ENCODE measurements at regions not wholly inside any gene's neighbourhood (a gene's known extent, or its start where the extent isn't known, plus 50 kb on each side); places are given as distances from the start of the nearest gene placed in this dataset.

GRCh38 chr2:118738524-118739308 is 108.7 kb downstream of the EN1 start:
- DNase-seq (ENCODE audit: low read depth) = no peak

DNA sequence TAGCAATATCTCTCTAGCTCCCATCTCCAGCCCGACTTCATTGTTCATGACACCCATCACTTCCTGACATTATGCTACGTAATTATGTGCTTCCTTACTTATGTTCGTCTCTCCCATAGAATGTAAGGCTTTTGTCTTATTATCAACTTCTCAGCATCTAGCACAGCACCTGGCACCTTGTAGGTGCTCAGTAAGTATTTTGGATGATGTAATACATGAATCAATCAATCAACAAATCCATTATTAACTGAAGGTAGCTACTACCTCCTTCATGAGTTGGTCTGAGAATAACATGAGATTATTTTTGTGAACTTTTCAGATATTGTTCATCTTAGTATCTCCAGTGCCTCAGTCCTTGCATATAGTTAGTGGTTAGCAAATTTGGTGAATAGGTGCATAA is 109.3 kb downstream of the EN1 start:
- DNase-seq (ENCODE audit: low read depth) = no peak

- no peak for DNase-seq (ENCODE audit: low read depth)
Observed at GRCh38 chr2:118737684-118738083, 109.8 kb downstream of the EN1 start.

GRCh38 chr2:118732432-118732831 is 115.0 kb downstream of the EN1 start:
- no peak for DNase-seq (ENCODE audit: low read depth)

DNA sequence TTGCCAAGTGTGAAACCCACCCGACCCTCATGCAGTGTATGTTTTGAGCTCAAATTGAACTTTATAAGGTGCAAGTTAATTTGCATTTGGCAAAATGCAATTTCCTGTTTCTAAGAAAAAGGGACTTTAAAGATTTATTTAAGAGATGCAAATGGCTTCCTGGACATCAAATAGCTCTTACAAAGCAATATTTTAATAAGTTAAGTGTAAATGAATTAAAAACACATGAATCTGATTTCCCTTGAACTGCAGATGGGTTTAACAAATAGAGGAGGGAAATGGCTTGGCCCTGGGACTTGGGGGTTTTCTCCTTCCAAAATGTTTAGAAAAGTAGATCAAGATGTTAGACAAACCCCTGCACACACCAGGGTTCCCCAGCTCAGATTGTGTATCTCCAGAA is 116.0 kb downstream of the EN1 start:
- DNase-seq (ENCODE audit: low read depth) = no peak

DNA sequence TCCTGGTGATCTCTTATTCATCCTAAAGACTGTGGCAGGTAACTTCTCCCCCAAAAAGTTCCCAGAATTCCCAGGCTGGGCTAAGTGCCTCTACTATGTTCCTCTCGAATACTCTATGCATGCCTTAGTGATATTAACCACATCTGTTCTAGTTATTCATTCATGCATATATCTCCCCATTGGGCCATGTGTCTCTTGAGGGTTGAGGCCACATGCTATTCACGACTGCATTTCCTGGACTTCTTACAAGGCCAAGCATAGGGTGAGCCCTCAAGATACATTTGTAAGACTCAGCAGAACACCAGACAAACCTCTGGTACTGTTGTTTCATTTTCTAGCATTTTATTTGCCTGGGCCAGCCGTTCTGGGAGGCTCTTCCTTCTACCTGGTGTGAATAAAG is 117.0 kb downstream of the EN1 start:
- DNase-seq (ENCODE audit: low read depth) = no peak

- no peak for DNase-seq (ENCODE audit: low read depth)
Observed at GRCh38 chr2:118729760-118730159, 117.7 kb downstream of the EN1 start.

DNA sequence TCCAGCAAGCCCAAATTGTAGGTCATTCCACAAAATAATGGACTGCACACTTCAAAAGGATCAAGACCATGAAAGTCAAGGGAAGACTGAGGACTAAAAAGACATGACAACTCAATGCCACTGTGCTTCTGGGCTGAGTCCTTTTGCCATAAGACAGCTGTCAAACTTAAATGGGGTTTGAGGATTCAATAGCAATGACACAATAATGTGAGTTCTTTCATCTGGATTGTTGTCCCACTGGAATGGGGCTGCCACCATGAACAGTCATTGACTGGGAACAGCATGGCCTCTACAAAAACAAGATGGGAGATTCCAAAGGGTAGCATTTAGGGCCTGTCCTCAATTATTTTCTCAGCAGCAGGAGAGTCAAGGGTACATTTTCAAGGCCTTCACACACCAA is 118.5 kb downstream of the EN1 start:
- no peak for DNase-seq (ENCODE audit: low read depth)

DNA sequence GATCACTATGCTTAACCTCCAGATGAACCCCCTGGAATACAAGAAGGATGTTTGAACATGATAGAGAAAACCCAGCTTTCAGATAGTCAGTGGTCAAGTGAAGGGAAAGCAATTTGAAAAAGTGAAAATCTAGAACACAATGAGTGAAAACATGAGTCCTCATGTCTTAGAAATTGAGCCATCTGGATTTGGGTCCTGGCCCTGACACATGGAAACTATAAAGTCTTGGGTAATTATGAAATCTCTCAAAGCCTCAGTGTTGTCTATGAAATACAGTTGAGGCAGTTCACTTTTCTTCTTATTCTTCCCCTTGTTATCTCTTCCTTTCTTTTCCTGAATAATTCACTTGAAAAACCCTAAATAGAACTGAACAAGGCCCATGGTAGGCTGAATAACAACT is 120.6 kb downstream of the EN1 start:
- no peak for DNase-seq (ENCODE audit: low read depth)

DNA sequence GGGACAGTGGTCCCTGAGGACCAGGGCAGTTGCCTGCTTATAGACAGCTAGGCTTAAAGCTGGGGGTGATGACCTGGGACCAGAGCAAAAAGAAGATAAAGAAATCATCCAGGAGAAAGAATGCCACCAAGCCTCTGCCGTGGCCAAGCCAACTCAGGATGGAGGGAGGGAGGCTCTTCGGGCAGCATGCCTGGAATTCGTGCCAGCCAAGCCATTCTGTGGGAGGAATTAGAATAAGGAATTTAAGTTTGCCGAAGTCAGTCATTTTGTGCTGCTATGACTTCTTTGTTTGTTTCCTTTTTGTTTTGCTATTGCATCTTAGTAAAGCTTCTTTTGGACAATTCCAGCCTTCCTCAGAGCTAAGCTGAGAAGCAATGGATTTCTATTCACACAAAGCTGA is 124.1 kb downstream of the EN1 start:
- no peak for DNase-seq (ENCODE audit: low read depth)

GRCh38 chr2:118722976-118723375 is 124.5 kb downstream of the EN1 start:
- no peak for DNase-seq (ENCODE audit: low read depth)

GRCh38 chr2:118721817-118722551 is 125.5 kb downstream of the EN1 start:
- no peak for DNase-seq (ENCODE audit: low read depth)

- DNase-seq (ENCODE audit: low read depth) = no peak
Observed at GRCh38 chr2:118720866-118721265, 126.6 kb downstream of the EN1 start.

GRCh38 chr2:118718921-118719320 is 128.5 kb downstream of the EN1 start:
- no peak for DNase-seq (ENCODE audit: low read depth)

DNA sequence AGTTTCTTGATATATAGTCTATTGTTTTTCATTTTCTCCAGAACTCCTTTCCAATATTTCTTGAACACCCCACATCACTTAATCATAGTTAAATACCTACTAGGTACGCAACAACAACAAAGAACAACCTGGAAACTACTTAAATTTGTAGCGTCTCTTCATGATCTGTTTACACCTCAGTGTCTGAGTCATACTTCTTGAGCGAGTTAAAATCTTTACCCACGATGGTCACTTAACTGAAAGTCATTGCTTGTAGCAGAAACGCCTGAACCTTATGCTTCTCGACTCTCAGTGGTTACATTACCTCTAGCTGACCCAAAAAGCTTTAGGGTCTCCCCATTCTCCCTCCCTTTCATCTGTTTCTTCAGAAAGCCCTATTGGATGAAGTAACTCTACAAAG is 131.3 kb downstream of the EN1 start:
- DNase-seq (ENCODE audit: low read depth) = no peak

- no peak for DNase-seq (ENCODE audit: low read depth)
Observed at GRCh38 chr2:118714118-118714517, 133.3 kb downstream of the EN1 start.

GRCh38 chr2:118711603-118712002 is 135.8 kb downstream of the EN1 start:
- no peak for DNase-seq (ENCODE audit: low read depth)

DNA sequence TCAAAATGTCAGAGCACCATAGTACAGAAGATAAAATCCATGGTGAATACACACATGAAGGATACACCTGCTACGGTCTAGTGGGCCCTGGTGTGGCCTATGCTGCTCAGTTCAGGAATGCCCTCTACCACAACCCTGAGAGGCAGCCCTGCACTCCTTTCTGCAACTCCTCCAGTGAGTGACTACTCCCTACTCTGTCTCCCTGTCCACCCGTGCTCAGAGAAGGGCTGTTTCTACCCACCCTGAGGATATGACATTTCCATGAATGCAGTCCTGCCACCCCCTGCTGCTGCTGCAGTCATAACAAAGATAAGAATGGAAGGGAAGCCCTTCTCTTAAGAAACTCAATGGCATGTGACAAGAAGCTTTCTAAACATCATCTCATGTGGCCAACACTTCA is 137.0 kb downstream of the EN1 start:
- DNase-seq (ENCODE audit: low read depth) = no peak

DNA sequence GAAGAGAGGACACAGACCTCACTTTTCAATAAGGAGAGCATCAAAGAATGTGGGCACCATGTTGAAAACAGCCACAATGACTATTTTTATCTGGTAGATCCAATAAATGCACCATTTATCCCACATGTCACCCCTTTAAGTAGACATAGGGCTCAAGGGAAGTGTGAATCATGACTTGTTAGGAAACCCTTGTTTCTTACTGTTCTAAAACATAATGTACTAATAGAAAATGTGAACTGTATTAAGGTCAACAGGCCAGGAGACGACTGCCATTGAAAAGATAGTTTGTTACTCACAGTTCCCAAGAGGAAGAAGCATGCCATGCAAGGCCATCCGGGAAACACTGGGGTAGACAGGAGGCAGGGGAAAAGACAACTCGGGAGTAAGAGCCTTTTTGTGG is 137.7 kb downstream of the EN1 start:
- no peak for DNase-seq (ENCODE audit: low read depth)

- no peak for DNase-seq (ENCODE audit: low read depth)
Observed at GRCh38 chr2:118706844-118707243, 140.6 kb downstream of the EN1 start.

- DNase-seq (ENCODE audit: low read depth) = no peak
Observed at GRCh38 chr2:118706371-118706770, 141.1 kb downstream of the EN1 start.

DNA sequence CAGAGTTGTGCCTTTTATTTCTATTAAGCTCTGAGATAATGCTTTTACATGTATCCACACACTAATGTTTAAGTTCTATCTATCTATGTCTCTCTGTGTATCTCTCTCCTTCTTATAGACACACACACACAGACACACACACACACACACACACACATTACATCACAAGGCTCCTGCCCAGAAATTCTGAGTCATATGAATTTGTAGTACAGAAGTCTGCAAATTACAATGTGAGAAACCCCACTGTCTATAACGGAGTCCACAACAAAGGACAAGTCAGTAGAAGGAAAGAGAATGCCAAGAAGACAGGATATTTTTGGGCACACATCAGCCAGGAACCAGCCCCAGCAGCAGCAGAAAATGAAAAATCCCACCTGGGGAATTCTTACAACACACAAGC is 142.4 kb downstream of the EN1 start:
- no peak for DNase-seq (ENCODE audit: low read depth)

DNA sequence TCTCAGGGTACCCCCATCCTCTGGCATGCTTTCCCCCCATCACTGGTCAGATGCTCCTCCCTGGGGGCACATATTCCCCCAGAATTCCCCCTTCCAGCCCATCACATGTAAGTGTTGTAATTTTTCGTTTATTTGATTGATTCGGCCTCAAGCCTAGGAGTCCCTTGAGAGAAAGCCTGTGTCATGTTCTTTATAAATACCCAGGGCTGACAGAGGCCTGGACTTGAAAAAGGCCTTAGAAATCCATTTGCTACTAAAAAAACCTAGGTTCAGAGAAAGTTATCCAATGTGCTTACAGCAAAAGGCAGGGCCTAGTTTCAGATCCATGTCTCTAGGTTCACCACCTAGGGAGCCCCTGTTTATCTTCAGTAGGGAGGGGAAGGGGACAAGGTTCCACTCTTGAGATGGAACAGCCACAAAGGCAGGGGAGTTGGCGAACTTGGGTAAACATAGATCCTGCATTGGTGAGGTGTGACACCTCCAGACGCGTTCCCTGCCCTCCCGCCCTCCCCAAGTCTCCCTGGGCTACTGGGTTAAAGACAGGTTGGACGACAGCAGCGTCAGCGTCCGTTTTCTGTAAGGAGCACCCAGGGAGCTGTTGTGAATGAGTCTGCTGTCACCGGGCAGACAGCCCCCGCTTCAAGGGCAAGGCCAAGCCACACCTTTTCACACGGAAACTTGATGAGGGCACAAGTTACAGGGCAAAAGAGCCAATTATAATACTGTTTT is 147.8 kb downstream of the EN1 start:
- DNase-seq (ENCODE audit: low read depth) = no peak
